ENCODE measurements at regions not wholly inside any gene's neighbourhood (a gene's known extent, or its start where the extent isn't known, plus 50 kb on each side); places are given as distances from the start of the nearest gene placed in this dataset.
A peak's percentile ranks its signal among the peaks of the same experiment; 100 is the strongest.

DNA sequence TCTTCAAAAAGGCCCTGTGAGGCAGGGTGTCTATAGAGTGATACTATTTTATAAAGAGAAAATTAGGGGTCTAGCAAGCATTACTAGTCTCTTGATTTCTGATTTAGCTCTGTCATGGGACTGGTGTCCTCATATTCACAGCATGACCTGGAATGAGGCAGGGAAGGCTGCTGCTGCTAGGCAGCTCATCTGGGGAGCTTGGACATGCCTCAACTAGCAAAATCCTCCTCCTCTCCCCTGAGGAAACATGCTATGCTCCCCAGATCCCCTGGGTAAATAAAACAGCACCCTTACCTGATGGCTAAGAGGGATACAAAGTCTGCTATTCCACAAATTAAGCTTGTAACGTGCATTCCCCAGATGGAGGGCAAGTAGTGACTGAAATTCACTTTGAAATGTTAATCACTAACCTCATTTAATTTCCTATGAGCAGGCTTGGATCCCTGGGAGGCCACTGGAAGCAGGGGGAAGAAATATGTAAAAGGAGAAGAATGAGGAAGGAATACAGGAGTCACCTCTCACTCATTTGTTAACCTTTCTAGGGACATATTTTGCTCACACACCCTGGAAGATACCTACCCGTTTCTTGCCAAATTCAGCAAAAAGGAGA is 709.4 kb downstream of the SQOR start:
- Histone ChIP-seq H3K4me3 (ENCODE audit: low read length in 3 of 3) (no peak overlapping the region), H3K4me1 (ENCODE audit: control insufficient read depth in 2 of 3, insufficient read depth in 2 of 3, low read depth in 1 of 3, low read length in 3 of 3) (peaks cover 3 to 6% (median 3%) of the 10 kb centered on the region in 3 donors), H3K27me3 (ENCODE audit: control insufficient read depth, insufficient read depth, low read length) (no peaks in the 10 kb centered on the region), H3K9ac (ENCODE audit: low read length in 3 of 3) (no peak overlapping the region), H3K9me3 (ENCODE audit: control insufficient read depth in 2 of 3, insufficient read depth in 1 of 3, low read length in 3 of 3) (no peaks in the 10 kb centered on the region), H3K27ac (ENCODE audit: low read depth in 2 of 2, low read length in 2 of 2) (peak overlapping the region in 1 of 2 donors; percentile 42), H3K36me3 (ENCODE audit: control insufficient read depth in 2 of 3, insufficient read depth in 3 of 3, low read length in 3 of 3) (no peaks in the 10 kb centered on the region)
- TF ChIP-seq, protein P1, sequence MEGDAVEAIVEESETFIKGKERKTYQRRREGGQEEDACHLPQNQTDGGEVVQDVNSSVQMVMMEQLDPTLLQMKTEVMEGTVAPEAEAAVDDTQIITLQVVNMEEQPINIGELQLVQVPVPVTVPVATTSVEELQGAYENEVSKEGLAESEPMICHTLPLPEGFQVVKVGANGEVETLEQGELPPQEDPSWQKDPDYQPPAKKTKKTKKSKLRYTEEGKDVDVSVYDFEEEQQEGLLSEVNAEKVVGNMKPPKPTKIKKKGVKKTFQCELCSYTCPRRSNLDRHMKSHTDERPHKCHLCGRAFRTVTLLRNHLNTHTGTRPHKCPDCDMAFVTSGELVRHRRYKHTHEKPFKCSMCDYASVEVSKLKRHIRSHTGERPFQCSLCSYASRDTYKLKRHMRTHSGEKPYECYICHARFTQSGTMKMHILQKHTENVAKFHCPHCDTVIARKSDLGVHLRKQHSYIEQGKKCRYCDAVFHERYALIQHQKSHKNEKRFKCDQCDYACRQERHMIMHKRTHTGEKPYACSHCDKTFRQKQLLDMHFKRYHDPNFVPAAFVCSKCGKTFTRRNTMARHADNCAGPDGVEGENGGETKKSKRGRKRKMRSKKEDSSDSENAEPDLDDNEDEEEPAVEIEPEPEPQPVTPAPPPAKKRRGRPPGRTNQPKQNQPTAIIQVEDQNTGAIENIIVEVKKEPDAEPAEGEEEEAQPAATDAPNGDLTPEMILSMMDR (IDR thresholded peaks at IDR 0.05; ENCODE audit: borderline replicate concordance, extremely low read depth, insufficient read depth), result no peak
- FAIRE-seq (no peak), DNase-seq (peak in 3 of 5 donors; percentile 21 to 67 (median 63))
- intact Hi-C loops (cut with DNase I), result no loop called here

DNA sequence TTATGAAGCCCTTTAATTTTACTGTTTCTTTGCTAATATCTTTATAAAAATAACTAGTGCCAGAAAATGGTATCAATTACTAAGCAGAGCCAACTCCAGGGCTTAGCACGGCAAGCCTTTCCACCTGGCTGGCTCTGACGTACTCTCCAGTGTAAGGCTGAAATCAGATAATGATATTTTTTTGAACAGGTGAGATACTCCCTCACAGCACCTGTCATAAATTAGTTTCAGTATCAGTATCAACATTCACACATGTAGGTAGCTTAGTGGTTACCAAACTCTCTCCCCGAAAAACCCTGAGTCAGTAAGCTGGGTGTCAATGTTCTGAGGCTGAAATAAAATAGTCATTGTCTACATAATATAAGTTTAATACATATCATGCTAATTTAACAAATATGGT is 710.1 kb downstream of the SQOR start:
- Histone ChIP-seq H3K9ac (ENCODE audit: low read length in 3 of 3) (no peak overlapping the region), H3K9me3 (ENCODE audit: control insufficient read depth in 2 of 3, insufficient read depth in 1 of 3, low read length in 3 of 3) (no peaks in the 10 kb centered on the region), H3K36me3 (ENCODE audit: control insufficient read depth in 2 of 3, insufficient read depth in 3 of 3, low read length in 3 of 3) (no peaks in the 10 kb centered on the region), H3K4me1 (ENCODE audit: control insufficient read depth in 2 of 3, insufficient read depth in 2 of 3, low read depth in 1 of 3, low read length in 3 of 3) (peaks cover 3 to 6% (median 3%) of the 10 kb centered on the region in 3 donors), H3K27ac (ENCODE audit: low read depth in 2 of 2, low read length in 2 of 2) (no peak overlapping the region), H3K4me3 (ENCODE audit: low read length in 3 of 3) (no peak overlapping the region), H3K27me3 (ENCODE audit: control insufficient read depth, insufficient read depth, low read length) (no peaks in the 10 kb centered on the region)
- intact Hi-C loops (cut with DNase I), result no loop called here
- TF ChIP-seq, protein P1 (IDR thresholded peaks at IDR 0.05; ENCODE audit: borderline replicate concordance, extremely low read depth, insufficient read depth), result no peak
- FAIRE-seq (no peak), DNase-seq (peak in 2 of 5 donors; percentile 34 to 50)

DNA sequence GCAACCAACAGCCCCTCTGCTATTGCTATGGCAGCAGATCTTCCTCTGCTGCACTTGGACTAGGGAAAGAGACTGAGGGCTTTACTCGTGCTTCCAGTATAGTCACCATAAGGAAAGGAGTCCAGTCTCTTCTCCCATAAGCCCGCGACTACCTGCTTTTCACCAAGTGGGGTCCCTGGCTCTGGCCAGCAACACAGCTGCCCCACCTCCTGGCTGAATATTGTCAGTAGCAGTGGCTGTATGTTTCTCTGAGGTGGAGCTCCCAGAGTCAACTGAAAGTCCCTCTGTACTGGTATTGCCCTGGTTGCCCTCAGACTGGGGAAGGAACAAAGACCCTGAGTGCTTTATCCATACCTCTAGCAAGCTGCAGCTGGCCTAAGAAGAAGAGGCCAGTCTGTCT is 719.6 kb downstream of the SQOR start:
- Histone ChIP-seq H3K36me3 (ENCODE audit: control insufficient read depth in 2 of 3, insufficient read depth in 3 of 3, low read length in 3 of 3) (no peaks in the 10 kb centered on the region), H3K4me1 (ENCODE audit: control insufficient read depth in 2 of 3, insufficient read depth in 2 of 3, low read depth in 1 of 3, low read length in 3 of 3) (no peaks in the 10 kb centered on the region), H3K27ac (ENCODE audit: low read depth in 2 of 2, low read length in 2 of 2) (no peak overlapping the region), H3K4me3 (ENCODE audit: low read length in 3 of 3) (no peak overlapping the region), H3K27me3 (ENCODE audit: control insufficient read depth, insufficient read depth, low read length) (no peaks in the 10 kb centered on the region), H3K9me3 (ENCODE audit: control insufficient read depth in 2 of 3, insufficient read depth in 1 of 3, low read length in 3 of 3) (peaks cover 0 to 10% (median 0%) of the 10 kb centered on the region in 3 donors), H3K9ac (ENCODE audit: low read length in 3 of 3) (no peak overlapping the region)
- no peak for DNase-seq
- intact Hi-C loops (cut with DNase I), result no loop called here
- no peak for FAIRE-seq
- TF ChIP-seq, protein P1 (IDR thresholded peaks at IDR 0.05; ENCODE audit: borderline replicate concordance, extremely low read depth, insufficient read depth), result no peak

DNA sequence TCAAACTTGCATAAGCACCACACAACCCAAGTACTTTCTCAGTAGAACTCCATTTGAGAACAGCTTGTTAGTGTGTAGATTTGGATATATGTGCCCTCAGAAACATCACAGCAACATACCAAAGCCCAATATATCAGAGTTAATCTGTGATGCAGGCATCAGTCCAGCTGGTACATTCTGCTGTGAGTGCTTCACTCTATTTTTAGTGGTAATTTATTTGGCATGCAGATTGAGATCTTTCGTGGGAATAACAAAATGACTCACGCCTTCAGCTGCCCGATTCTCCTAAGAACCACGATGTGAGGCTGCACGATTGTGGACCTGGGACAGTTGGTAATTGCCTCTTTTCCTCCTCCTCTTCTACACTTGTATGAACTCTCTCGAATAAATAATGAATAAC is 730.7 kb downstream of the SQOR start:
- Histone ChIP-seq H3K4me1 (ENCODE audit: control insufficient read depth in 2 of 3, insufficient read depth in 2 of 3, low read depth in 1 of 3, low read length in 3 of 3) (no peaks in the 10 kb centered on the region), H3K27me3 (ENCODE audit: control insufficient read depth, insufficient read depth, low read length) (no peaks in the 10 kb centered on the region), H3K9ac (ENCODE audit: low read length in 3 of 3) (no peak overlapping the region), H3K4me3 (ENCODE audit: low read length in 3 of 3) (peak overlapping the region in 1 of 3 donors; percentile 19), H3K9me3 (ENCODE audit: control insufficient read depth in 2 of 3, insufficient read depth in 1 of 3, low read length in 3 of 3) (no peaks in the 10 kb centered on the region), H3K27ac (ENCODE audit: low read depth in 2 of 2, low read length in 2 of 2) (no peak overlapping the region), H3K36me3 (ENCODE audit: control insufficient read depth in 2 of 3, insufficient read depth in 3 of 3, low read length in 3 of 3) (no peaks in the 10 kb centered on the region)
- FAIRE-seq (no peak), DNase-seq (peak in 1 of 5 donors; percentile 35)
- TF ChIP-seq, protein P1 (IDR thresholded peaks at IDR 0.05; ENCODE audit: borderline replicate concordance, extremely low read depth, insufficient read depth), result no peak
- intact Hi-C loops (cut with DNase I), result no loop called here
